GM12864 (cell line): ENCODE measurements at regions not wholly inside any gene's neighbourhood (a gene's known extent, or its start where the extent isn't known, plus 50 kb on each side); places are given as distances from the start of the nearest gene placed in this dataset.
"Not testable (repeated sequence)": the region's sequence is repeated elsewhere in the genome, so short reads cannot be mapped to it uniquely, and the experiment has no call there.

Experiments
- DNase-seq: peaks from one replicate; pipeline ENCODE4 v3.0.0-alpha.2; 2011; ENCODE audit warnings: low read depth
- H3K4me3 ChIP-seq: 2 replicates; pipeline ENCODE4 v1.5.1; 2011; ENCODE audit warnings: mild to moderate bottlenecking, low read depth, low read length, control low read depth
- CTCF ChIP-seq: IDR thresholded peaks from 2 replicates; pipeline ENCODE4 v1.5.1; 2011; ENCODE audit warnings: low read depth, mild to moderate bottlenecking, moderate library complexity, low read length, control low read depth, inconsistent platforms; ENCODE audit errors: missing control alignments

GRCh38 chr21:27545754-27546349 is 579.0 kb upstream of the ADAMTS5 start:
- no peak for DNase-seq
- no peak overlapping the region for H3K4me3 ChIP-seq
- TF ChIP-seq CTCF = no peak

GRCh38 chr21:27542126-27542525 is 575.2 kb upstream of the ADAMTS5 start:
- H3K4me3 ChIP-seq, DNase-seq: not testable (repeated sequence)

- H3K4me3 ChIP-seq = no peak overlapping the region
- no peak for TF ChIP-seq CTCF
- no peak for DNase-seq
Observed at GRCh38 chr21:27536319-27536718, 569.4 kb upstream of the ADAMTS5 start.

GRCh38 chr21:27535188-27535587 is 568.3 kb upstream of the ADAMTS5 start:
- no peak for TF ChIP-seq CTCF
- H3K4me3 ChIP-seq = no peak overlapping the region

GRCh38 chr21:27534206-27534605 is 567.3 kb upstream of the ADAMTS5 start:
- no peak for DNase-seq
- no peak for TF ChIP-seq CTCF
- H3K4me3 ChIP-seq = no peak overlapping the region

More at GRCh38 chr21:27535188-27535587, 568.3 kb upstream of the ADAMTS5 start:
- no peak for DNase-seq

GRCh38 chr21:27532076-27532475 is 565.2 kb upstream of the ADAMTS5 start:
- TF ChIP-seq CTCF = no peak
- no peak for DNase-seq
- no peak overlapping the region for H3K4me3 ChIP-seq

GRCh38 chr21:27528697-27529096 is 561.8 kb upstream of the ADAMTS5 start:
- no peak for DNase-seq
- TF ChIP-seq CTCF = no peak
- H3K4me3 ChIP-seq = no peak overlapping the region
